Activated CD8-positive, alpha-beta memory T cell treated with anti-CD3 and anti-CD28 coated beads, Interleukin-2, amount 50 U/mL, for 4 hours (primary cell): ENCODE measurements at regions not wholly inside any gene's neighbourhood (a gene's known extent, or its start where the extent isn't known, plus 50 kb on each side); places are given as distances from the start of the nearest gene placed in this dataset.

Experiments used
- DNase-seq: peaks from one replicate; pipeline ENCODE4 v3.0.0-alpha.2; 2020

- DNase-seq = no peak
Measured at GRCh38 chr16:80066805-80067580, 466.5 kb upstream of the MAF start.

- no peak for DNase-seq
Measured at GRCh38 chr16:80065541-80065940, 465.0 kb upstream of the MAF start.

GRCh38 chr16:80063713-80064069 lies 463.2 kb upstream of the MAF start:
- no peak for DNase-seq

GRCh38 chr16:80063031-80063712 lies 462.6 kb upstream of the MAF start:
- no peak for DNase-seq

GRCh38 chr16:80062361-80063030 lies 462.0 kb upstream of the MAF start:
- DNase-seq = no peak

GRCh38 chr16:80060470-80060869 lies 459.9 kb upstream of the MAF start:
- DNase-seq = no peak

GRCh38 chr16:80059836-80060235 lies 459.3 kb upstream of the MAF start:
- DNase-seq = no peak

- DNase-seq = no peak
Measured at GRCh38 chr16:80058214-80058613, 457.7 kb upstream of the MAF start.

- no peak for DNase-seq
Measured at GRCh38 chr16:80056324-80056723, 455.8 kb upstream of the MAF start.

GRCh38 chr16:80055831-80056230 lies 455.3 kb upstream of the MAF start:
- no peak for DNase-seq

GRCh38 chr16:80054647-80055046 lies 454.1 kb upstream of the MAF start:
- DNase-seq = no peak

GRCh38 chr16:80051040-80051439 lies 450.5 kb upstream of the MAF start:
- DNase-seq = no peak

- no peak for DNase-seq
Measured at GRCh38 chr16:80048250-80048649, 447.7 kb upstream of the MAF start.

GRCh38 chr16:80047842-80048241 lies 447.3 kb upstream of the MAF start:
- DNase-seq = no peak

GRCh38 chr16:80046848-80047247 lies 446.3 kb upstream of the MAF start:
- no peak for DNase-seq

- DNase-seq = no peak
Measured at GRCh38 chr16:80046261-80046660, 445.7 kb upstream of the MAF start.

- no peak for DNase-seq
Measured at GRCh38 chr16:80045861-80046260, 445.3 kb upstream of the MAF start.

GRCh38 chr16:80041410-80041809 lies 440.9 kb upstream of the MAF start:
- no peak for DNase-seq

- no peak for DNase-seq
Measured at GRCh38 chr16:80040814-80041213, 440.3 kb upstream of the MAF start.

- DNase-seq = no peak
Measured at GRCh38 chr16:80040413-80040812, 439.9 kb upstream of the MAF start.

GRCh38 chr16:80039777-80040176 lies 439.2 kb upstream of the MAF start:
- DNase-seq = no peak

GRCh38 chr16:80038566-80038965 lies 438.0 kb upstream of the MAF start:
- no peak for DNase-seq

- no peak for DNase-seq
Measured at GRCh38 chr16:80034948-80035663, 434.6 kb upstream of the MAF start.

GRCh38 chr16:80034469-80034826 lies 433.9 kb upstream of the MAF start:
- DNase-seq = no peak
